ENCODE measurements at regions not wholly inside any gene's neighbourhood (a gene's known extent, or its start where the extent isn't known, plus 50 kb on each side); places are given as distances from the start of the nearest gene placed in this dataset.
A peak's percentile ranks its signal among the peaks of the same experiment; 100 is the strongest.

DNA sequence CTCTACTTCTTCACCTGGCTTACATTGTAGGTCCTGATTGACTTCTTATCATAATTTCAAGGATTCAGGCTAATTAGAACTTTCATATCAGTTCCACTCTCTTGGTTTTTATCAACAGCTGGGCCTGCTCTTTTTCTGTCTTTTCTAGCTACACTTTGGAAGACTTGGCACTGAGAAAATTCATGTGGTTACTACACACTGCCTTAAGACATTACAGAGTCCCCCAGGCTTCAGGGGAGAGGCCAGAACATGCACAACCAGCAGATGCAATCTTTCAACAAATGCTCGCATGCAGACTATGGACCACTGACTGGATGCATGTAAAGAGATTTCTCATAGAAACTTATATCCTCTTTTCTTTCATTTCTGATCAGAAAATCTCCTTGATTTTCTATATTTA, 423.5 kb downstream of the TUSC7 start:
- no peak for DNase-seq

DNA sequence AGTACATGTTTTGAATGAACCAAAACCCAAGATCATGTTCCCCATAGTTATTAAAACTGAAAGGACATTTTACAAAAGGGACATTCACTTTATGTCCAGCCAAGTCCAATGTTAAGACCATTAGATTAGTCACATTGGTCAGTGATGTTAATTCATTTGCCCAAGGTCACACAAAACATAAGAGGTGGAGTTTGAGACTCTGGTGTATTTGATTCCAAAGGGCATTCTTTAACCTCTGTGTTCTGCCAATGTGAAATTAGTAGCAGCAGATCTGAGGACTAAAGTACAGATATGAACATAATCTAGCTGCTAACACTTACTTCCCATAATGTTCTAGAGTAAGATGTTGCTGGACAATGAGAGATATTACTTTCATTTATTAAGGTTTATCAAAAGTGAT, 425.6 kb downstream of the TUSC7 start:
- no peak for DNase-seq

DNA sequence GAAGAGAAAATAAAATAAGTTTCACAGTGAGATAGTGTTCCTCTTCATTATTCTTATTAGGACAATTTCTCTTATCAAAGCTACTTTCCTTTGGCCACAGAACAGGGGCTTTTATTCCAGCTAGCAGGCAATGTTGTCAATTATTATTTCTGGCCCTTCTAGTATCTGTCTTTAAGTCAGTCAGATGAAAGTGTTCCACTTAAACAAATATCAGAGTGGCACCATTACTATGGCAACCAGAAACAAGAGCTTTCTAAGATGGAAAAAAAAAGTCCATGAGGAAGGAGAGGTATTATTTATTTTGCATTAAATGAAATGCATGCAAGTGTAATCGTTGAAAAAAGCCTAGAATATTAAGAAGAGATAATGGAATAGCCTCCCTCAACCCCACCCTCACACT, 426.4 kb downstream of the TUSC7 start:
- no peak for DNase-seq

DNA sequence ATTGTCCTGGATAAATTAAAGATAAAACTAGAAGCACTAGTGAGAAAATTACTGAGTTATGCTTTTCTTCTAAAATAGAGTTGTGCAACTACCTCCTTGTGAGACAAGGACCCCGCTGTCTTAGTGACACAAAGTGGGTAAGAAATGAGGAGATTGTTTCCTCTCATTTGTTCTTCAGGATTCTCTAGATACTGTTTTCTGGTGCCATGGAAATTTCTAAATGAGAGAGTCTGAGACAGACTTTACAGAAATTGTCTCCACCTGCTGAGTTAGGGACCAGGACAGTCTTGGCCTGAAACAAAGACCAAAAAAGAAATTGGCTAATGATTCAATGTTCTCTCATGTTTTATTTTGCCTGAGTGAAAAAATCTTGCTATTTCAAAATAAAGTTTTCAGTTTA, 427.5 kb downstream of the TUSC7 start:
- DNase-seq: no peak

DNA sequence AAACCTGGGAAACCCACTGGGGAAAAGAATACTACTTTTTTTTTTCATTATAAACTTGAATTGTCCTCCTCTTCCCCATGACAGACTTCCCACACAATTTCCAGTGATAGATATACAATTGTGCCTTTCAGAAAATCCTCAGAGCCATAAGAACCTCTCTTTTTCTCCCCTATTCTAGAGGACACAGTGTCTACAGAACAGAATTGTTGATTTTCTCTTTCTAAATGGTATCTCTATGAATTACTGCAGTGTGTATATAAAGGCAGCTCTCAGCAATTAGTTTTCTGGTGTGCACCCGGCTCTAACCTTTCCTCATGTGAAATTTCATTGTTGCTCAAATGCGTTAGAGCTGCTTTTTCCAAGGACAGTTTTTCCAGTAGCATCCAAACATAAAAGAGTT, 430.1 kb downstream of the TUSC7 start:
- DNase-seq: no peak

DNA sequence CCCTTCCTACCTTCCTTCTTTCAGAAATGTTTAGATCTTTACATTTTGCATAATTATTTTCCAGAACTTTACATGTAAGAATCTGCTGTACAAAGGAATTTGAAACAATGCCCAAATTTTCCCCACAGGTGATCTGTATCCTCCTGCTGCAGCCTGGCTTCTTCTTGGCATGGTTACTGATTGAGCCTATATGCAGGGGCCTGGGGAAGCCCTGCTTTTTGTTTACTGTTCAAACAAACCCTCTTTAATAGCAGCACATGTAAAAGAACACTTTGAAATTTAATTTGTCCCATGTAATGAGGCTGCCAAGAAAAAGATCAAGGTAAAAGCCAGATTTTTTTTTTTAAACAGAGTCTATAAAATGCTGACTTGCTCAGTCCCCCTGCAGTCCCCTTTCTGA, 432.2 kb downstream of the TUSC7 start:
- DNase-seq: peak; percentile 46

DNA sequence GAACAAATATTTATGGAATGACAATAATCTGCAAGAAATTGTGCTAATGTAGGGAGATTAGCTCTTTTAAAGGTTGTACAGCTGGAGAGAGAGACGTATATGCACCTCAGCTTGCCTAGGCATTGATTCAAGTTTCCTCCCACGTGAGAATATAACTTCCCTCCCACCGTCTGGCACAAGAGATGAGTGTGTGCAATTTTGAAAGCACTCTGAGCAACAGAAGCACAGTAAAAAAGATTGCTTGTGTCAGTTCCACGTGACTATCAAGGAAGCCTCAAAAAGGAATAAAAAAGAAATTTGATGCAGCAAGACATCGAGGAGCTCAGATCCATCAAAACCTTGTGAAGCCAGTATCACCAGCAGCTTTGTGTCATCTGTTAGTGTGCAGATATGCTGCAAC, 435.3 kb downstream of the TUSC7 start:
- no peak for DNase-seq

DNA sequence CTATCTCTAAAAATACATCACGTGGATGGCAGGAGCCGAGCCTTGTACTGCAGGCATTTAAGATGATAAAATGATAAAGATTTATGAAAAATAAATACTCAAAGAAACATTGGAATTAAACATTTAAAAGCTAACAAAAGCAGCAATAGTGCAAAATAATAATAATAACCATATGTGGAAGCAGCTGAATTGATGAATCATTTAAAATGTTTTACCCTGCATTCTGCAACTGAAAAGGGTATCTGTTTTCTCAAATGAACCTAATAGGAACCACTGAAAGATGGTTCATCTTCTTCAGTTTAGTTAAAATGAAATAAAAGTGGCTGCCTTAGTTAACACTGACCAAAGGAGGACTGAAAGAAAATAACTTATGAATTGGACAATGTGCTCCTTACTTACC, 436.1 kb downstream of the TUSC7 start:
- DNase-seq: no peak

DNA sequence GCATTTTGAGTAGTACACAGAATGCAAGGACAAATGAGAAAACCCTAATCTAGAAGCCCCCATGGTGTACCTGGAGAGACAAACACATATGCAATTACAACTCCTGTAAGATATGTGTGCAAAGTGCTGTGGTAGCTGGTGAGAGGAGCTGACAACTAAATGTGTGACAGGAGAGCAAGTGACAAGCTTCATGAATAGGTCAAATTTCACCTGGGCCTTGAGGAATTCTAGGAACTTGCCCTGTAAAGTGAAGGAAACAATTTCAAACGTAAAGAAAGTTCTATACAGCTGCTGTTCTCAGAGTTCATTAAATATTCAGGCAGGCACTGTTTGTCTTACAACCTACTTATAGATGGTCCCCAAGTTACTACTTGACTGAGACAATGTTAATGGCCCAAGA, 437.0 kb downstream of the TUSC7 start:
- no peak for DNase-seq

DNA sequence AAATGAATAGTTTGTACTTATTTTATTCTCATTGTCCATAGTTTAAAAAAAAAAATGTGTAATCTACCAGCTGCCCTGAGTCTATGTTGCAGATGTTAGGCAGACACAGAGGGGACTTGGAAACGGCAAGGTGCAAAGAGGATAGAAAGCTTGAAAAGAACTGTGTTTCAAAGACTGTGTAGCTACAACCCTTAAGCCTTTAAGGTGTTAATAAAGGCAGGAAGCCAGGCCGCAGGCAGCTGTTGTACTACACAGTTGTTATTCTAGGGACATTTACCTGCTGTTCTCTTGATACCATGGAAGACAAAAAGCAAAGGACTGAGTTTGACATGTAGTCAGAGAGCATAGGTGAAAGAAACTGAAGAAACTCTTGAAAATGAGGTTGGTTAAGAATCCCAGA, 440.0 kb downstream of the TUSC7 start:
- DNase-seq: no peak

DNA sequence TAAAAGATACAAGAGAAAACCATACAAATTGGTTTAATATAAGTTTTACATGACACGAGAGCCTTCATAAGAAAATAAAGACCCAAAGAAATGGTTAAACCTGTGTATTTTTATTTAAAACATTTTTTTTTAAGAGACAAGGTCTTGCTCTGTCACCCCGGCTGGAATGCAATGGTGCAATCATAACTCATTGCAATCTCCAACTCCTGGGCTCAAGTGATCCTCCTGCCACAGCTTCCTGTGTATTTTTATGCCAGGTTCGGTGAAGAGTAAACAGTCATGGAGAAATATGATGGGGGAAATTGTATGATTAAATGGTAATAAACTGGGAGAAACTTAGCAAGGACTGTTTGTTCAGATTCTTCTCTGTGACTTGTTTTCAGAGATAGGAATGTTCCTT, 441.0 kb downstream of the TUSC7 start:
- no peak for DNase-seq

DNA sequence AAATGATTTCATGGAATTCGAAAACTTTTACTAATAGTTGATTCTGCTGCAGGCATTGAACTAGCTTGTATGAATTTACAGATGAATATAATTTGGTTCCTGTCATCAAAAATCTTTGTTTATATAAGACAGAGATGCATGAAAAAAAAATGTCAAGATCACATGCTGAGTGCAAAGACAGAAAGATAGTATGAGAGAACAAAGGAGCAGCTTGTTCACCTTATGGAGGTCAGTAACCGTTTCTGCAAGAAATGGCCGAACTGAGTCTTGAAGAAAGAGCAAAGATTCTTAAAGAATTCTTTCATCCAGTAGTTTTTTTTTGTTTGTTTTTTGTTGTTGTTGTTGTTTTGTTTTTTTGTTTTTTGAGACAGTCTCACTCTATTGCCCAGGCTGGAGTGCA, 450.6 kb downstream of the TUSC7 start:
- no peak for DNase-seq

DNA sequence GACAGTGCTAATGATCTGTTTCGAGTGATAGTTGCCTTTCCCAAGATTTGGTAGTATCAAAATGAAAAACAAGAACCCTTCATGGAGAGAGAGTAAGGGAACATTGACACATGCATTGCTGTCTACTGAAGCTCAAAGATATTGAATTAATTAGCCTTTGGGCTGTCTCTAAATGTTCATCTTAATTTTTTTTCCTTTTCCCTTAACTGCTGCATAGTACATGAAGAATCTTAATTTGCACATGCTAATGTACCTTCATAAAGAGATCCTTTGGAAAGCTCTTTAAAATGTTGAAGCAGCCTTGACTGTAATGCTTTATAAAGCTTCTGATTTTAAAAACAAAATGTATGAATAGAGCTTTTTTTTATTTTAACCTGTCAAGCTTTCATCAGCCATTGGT, 452.2 kb downstream of the TUSC7 start:
- DNase-seq: no peak

DNA sequence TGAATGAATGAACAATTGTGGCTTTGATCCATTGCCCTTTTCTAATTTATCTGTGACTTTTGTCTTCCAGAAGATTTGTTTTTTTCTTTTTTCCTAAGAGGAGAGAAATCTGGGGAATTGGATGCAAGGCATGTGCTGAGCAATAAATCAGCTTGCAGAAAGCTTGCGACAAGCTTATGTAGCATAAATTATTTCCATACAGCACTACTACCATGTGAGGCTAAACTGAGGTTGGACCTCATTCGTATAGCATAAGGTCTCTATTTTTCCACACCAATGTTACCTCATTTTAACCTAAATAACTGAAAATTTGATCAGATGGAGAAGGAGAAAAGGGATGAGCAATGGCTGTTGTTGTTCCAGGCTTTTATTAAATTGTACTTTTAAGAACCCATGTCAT, 455.6 kb downstream of the TUSC7 start:
- DNase-seq: no peak

DNA sequence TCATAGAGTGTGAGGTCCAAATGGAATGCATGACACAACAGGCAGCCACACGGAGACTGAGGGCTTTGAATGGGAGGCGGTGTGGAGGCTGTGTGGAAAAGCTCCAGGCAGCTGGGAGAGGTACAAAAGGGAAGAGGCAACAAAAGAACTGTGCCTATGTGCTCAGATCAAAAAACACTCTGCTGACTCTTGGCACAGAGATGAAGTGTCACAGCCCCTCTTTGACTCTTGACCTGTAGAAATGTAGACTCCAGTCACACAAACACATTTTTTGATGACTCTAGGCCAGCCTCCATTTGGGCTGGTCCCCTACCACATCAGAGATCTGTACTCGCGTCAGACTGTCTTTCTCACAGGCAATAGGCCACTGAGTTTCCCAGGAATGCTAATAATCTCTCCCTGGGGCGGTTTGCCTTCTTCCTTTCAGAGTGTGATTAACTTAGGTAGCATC, 456.0 kb downstream of the TUSC7 start:
- no peak for DNase-seq

DNA sequence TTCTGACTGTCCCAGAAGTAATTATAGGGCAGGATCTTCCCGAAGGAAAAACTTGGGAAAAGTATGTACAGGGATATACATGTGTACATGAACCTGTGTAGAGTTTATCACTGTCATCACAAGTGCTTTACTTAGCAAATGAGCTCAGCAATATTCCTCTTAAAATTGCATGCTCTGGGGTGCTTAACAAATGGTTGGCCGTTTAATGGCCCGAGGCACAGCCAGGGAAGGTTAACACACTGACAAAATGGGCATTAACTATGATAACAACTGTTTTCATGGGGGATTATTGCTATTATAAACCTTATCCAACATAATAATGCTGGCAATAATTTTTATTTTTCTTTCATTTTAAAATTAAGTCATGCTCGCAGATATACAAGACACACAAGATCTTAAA, 459.3 kb downstream of the TUSC7 start:
- DNase-seq: no peak

DNA sequence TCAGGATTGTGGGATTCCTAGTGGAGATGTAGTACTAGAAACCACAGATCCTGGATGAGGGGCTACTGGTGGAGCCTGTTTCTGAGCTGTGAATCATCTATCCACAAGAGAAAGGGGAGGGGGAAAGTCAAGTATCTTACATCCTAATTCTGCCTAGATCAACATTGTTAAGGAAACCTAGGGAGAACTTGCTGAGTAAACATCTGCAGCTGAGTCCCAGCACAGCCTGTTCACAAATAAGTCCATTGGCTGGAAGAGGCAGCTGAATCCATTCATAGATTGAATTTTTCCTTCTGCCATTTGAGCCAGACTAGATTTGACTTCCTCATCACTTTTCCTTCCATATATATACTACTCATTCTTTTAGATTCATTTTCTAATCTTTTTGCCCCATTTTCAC, 460.5 kb downstream of the TUSC7 start:
- no peak for DNase-seq

DNA sequence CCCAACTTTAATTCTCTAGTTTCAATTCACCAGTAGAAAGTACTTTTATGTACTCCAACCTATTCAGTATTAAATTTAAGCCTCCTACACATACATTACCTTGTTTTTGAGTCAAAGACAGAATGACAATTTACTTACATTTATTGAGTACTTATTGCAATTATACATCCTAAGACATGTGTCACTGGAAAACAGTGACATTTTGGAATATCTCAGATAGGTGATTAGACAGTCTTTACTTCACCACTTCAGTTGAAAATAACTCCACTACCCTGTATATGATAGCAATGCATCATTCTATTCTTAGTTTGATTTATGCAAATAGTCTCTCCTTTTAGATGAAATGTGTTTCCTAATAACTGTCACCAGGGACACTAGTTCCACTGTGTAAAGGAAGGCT, 461.5 kb downstream of the TUSC7 start:
- DNase-seq: no peak

DNA sequence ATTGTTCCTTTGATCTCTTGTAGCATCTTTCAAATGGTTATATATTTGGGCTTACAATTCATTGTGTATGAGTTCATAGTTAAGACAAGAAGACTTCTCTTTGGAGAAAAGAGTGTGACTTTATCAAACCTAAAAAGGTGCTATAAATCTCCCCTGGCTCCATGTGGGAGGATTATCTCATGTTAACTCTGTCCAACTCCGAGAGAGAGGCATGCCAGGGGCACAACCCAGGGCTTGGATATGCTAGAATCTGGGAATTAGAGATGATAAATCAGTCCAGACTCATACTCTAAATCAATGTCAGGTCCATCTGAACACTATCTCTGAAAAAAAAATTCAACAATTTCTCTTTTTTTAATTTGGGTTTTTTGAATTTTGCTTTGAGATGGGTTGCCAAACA, 462.8 kb downstream of the TUSC7 start:
- no peak for DNase-seq

DNA sequence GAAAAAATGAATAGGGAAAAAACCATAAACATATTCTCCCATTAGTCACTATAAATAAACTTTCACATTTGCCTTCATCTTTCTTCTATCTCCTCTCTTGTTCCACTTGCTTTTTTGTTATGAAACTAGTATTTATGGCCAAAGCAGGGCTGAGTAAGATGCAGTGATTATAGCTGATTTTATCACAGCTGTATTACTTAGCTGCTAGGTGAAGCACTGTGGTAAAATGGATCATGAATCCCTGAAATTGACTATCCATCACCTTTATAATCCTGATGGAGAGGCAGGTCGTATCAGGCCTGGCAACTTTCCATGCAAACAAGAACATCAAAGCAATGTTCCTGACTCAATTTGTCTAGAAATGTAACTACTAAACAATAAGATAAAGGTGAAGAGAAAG, 471.6 kb downstream of the TUSC7 start:
- no peak for DNase-seq

DNA sequence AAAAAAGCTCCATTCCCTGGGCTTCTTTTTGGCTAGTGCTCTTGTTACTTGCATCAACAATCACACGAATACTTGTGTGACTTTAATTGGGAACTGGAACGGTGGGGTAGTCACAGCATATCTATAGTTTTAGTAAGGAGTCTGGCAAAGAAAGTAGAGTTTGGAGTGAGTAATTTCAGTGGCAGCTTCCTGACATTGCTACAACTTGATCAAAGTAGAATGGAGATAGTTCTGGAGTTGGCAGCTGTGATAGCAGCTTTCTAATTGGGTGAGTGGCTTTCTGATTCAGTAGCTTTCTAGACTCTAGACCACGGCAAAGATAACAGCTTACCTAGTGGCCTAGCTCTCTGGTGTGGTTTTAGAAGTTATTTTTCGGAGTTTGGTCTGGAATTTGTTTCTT, 475.0 kb downstream of the TUSC7 start:
- DNase-seq: no peak

DNA sequence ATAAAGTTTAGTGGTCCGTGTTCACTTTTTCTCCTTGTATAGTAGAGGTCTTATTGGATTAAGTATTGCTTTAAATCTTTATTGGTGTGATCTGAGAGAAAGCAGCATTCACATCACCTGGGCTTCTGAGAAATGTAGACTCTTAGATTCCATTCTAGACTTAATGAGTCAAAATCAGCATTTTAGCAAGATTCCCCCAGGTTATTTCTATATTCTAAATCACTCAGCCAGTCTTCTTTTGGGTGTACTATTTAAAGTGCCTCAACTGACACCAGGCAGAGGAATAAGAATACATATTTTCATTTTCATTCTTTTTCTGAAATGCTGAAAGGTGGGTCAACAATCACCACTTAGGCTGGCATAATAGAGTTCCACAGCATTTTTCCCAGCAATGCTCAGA, 481.7 kb downstream of the TUSC7 start:
- no peak for DNase-seq

DNA sequence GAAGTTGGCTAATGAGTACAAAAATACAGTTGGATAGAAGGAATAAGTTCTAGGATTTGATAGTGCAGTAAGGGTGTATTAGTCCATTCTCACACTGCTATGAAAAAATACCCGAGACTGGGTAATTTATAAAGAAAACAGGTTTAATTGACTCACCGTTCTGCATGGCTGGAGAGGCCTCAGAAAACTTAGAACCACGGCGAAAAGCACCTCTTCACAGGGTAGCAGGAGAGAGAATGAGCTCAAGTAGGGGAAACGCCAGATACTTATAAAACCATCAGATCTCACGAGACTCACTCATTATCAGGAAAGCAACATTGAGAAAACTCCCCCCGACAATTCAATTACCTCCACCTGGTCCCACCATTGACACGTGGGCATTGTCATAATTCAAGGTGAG, 483.3 kb downstream of the TUSC7 start:
- no peak for DNase-seq

DNA sequence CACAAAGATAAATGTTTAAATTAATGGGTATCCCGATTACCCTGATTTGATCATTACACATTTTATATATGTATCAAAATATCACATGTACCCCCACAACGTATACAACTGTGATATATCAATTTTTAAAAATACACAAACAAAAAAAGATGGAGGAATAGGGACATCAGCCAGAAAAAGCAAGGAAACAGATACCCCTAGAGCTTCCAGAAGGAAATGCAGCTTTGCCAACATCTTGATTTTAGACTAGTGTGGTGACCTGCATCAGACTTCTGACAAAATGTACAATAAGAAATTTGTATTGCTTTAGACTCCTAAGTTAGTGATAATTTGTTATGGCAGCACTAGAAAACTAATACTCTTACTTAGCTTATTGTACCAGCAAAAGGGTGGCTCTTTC, 483.8 kb downstream of the TUSC7 start:
- no peak for DNase-seq

DNA sequence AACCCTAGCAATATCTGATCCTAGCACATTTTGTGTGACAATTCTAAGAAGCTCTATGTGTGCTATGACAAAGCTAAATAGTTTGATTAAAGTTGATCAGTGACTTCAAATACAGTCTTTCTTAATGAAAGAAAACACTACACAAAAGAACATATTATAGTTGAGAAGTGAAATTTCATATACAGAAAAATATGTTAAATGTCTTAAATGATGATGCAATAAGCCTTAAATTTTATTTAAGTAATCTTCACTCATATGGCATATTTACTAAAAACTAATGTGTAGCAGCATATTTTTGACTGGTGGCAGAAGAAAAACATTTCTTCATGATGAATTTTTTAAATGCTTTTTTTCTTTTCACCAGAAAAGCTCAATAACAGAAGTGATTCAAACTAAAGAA, 485.5 kb downstream of the TUSC7 start:
- no peak for DNase-seq

DNA sequence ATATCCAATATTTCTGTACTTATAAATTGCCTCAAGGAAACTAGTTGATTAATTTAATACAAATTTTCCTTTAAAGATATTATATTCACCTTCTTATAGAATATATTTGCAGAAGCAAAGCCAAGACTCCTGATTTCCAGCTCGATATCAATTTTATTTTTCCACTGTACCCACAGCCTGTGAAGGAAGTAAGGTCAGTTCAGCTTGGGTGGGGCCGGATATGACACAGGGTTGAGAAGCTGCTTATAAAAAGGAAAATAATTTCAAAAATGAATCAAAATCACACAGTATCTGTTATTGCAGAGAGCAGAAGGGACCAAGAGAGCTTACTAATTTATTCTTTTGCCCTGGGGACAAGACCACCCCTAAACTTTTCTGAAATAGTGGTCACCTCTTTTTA, 491.4 kb downstream of the TUSC7 start:
- DNase-seq: no peak

Data from NCI-H1436 treated with DMSO at 0.1 percent for 48 hours (cell line).